Keratinocyte (primary cell): ENCODE measurements at regions not wholly inside any gene's neighbourhood (a gene's known extent, or its start where the extent isn't known, plus 50 kb on each side); places are given as distances from the start of the nearest gene placed in this dataset.

Source experiments
- DNase-seq: peaks from one replicate; pipeline ENCODE4 v3.0.0-alpha.2; 2011; ENCODE audit warnings: low read depth, missing footprints, low spot score
- FAIRE-seq: peaks from 2 replicates; lab custom pipeline; 2011; peaks lifted over from hg19 to GRCh38; lab: Jason Lieb, UNC
- H2AFZ ChIP-seq: 2 replicates; pipeline ENCODE4 v1.6.0; 2012; ENCODE audit warnings: low read length, control low read depth, inconsistent platforms; ENCODE audit not compliant: control insufficient read depth
- H3K27ac ChIP-seq: 2 replicates; pipeline ENCODE4 v1.5.1; 2011; ENCODE audit warnings: low read length; ENCODE audit not compliant: control insufficient read depth, insufficient read depth
- H3K27me3 ChIP-seq: 3 replicates; pipeline ENCODE4 v1.6.0; 2011; ENCODE audit warnings: low read length; ENCODE audit not compliant: control insufficient read depth, insufficient read depth; ENCODE audit errors: extremely low read depth
- H3K36me3 ChIP-seq, 2 experiments: 2 replicates in 1 of 2; 3 replicates in 1 of 2; pipeline ENCODE4 v1.5.1; 2011; ENCODE audit warnings: low read length in 2 of 2, mild to moderate bottlenecking in 1 of 2; ENCODE audit not compliant: control insufficient read depth in 2 of 2, insufficient read depth in 2 of 2; ENCODE audit errors: extremely low read depth in 1 of 2
- H3K4me1 ChIP-seq: 3 replicates; pipeline ENCODE4 v1.5.1; 2011; ENCODE audit warnings: low read length; ENCODE audit not compliant: control insufficient read depth, insufficient read depth; ENCODE audit errors: extremely low read depth
- H3K4me2 ChIP-seq: 3 replicates; pipeline ENCODE4 v1.6.0; 2011; ENCODE audit warnings: low read depth, low read length; ENCODE audit not compliant: control insufficient read depth, insufficient read depth; ENCODE audit errors: extremely low read depth
- H3K4me3 ChIP-seq, 3 experiments: fragments of 200-600 bp in 1 of 3; sonication (generic) in 1 of 3; 2 replicates in 2 of 3; 3 replicates in 1 of 3; pipeline ENCODE4 v1.5.1; 2011 to 2016; ENCODE audit warnings: low read length in 3 of 3, mild to moderate bottlenecking in 3 of 3, control low read depth in 2 of 3, inconsistent platforms in 1 of 3, low read depth in 1 of 3, mixed read lengths in 1 of 3, mixed run types in 1 of 3, moderate library complexity in 1 of 3; ENCODE audit not compliant: control insufficient read depth in 2 of 3, insufficient read depth in 2 of 3; ENCODE audit errors: extremely low read depth in 1 of 3
- H3K79me2 ChIP-seq: 2 replicates; pipeline ENCODE4 v1.6.0; 2012; ENCODE audit warnings: low read length; ENCODE audit not compliant: control insufficient read depth, insufficient read depth
- H3K9ac ChIP-seq: 3 replicates; pipeline ENCODE4 v1.6.0; 2011; ENCODE audit warnings: low read length; ENCODE audit not compliant: control insufficient read depth, insufficient read depth; ENCODE audit errors: extremely low read depth
- H3K9me1 ChIP-seq: 3 replicates; pipeline ENCODE4 v1.6.0; 2011; ENCODE audit warnings: low read length; ENCODE audit not compliant: control insufficient read depth, insufficient read depth; ENCODE audit errors: extremely low read depth
- H3K9me3 ChIP-seq: 2 replicates; pipeline ENCODE4 v1.5.1; 2012; ENCODE audit warnings: low read depth, low read length; ENCODE audit not compliant: control insufficient read depth
- H4K20me1 ChIP-seq: 3 replicates; pipeline ENCODE4 v1.6.0; 2011; ENCODE audit warnings: low read length; ENCODE audit not compliant: control insufficient read depth, insufficient read depth; ENCODE audit errors: extremely low read depth
- CTCF ChIP-seq, 3 experiments: IDR thresholded peaks in 1 of 3; conservative IDR thresholded peaks in 1 of 3; optimal IDR thresholded peaks in 1 of 3; 2 replicates in 2 of 3; 3 replicates in 1 of 3; pipeline versions ENCODE3 to v1.5.1; 2011; ENCODE audit warnings: low read length in 3 of 3, mild to moderate bottlenecking in 3 of 3, moderate library complexity in 2 of 3, control low read depth in 1 of 3, inconsistent platforms in 1 of 3; ENCODE audit not compliant: insufficient read depth in 2 of 3; ENCODE audit errors: extremely low read depth in 1 of 3
- EZH2 ChIP-seq: IDR thresholded peaks from one replicate; pipeline ENCODE4 v1.6.1; 2012; ENCODE audit warnings: inconsistent platforms, mild to moderate bottlenecking, low read length, moderate library complexity
- dilution Hi-C: fragments of 300-500 bp; cut with MboI; formaldehyde crosslinking; loops from one replicate; pipeline ENCODE4 v1.7.0; 2020; ENCODE audit warnings: low sequenced_read_pairs; ENCODE audit not compliant: extremely low pct_ligation_motif_present

GRCh38 chr22:49712195-49712791, 115.4 kb downstream of the BRD1 start:
- Histone ChIP-seq H4K20me1 (no peaks in the 10 kb centered on the region), H2AFZ (no peak overlapping the region), H3K9me1 (no peaks in the 10 kb centered on the region), H3K27ac (no peak overlapping the region), H3K4me1 (no peaks in the 10 kb centered on the region), H3K4me2 (no peak overlapping the region), H3K4me3 (no peak overlapping the region), H3K36me3 (no peaks in the 10 kb centered on the region), H3K9me3 (peaks cover 12% of the 10 kb centered on the region), H3K9ac (no peak overlapping the region), H3K27me3 (no peaks in the 10 kb centered on the region), H3K79me2 (no peaks in the 10 kb centered on the region)
- dilution Hi-C loops: no loop called here
- FAIRE-seq: no peak
- no peak for DNase-seq
- TF ChIP-seq CTCF (optimal IDR thresholded peaks at IDR 0.05 in 1 of 3, IDR thresholded peaks at IDR 0.05 in 1 of 3, conservative IDR thresholded peaks at IDR 0.05 in 1 of 3; ENCODE audit: extremely low read depth in 1 of 3, insufficient read depth in 2 of 3, low read length in 3 of 3): no peak
- no peak for TF ChIP-seq EZH2

GRCh38 chr22:49710746-49711145, 116.9 kb downstream of the BRD1 start:
- FAIRE-seq (no peak), DNase-seq (no peak)
- no peak overlapping the region for H3K27ac ChIP-seq
- no peaks in the 10 kb centered on the region for H3K36me3 ChIP-seq
- no peaks in the 10 kb centered on the region for H3K79me2 ChIP-seq
- TF ChIP-seq EZH2 (no peak), CTCF (optimal IDR thresholded peaks at IDR 0.05 in 1 of 3, IDR thresholded peaks at IDR 0.05 in 1 of 3, conservative IDR thresholded peaks at IDR 0.05 in 1 of 3; ENCODE audit: extremely low read depth in 1 of 3, insufficient read depth in 2 of 3, low read length in 3 of 3) (no peak)
- no peaks in the 10 kb centered on the region for H4K20me1 ChIP-seq
- no peak overlapping the region for H2AFZ ChIP-seq
- dilution Hi-C loops: no loop called here
- no peak overlapping the region for H3K4me3 ChIP-seq
- H3K4me1 ChIP-seq: no peaks in the 10 kb centered on the region
- no peak overlapping the region for H3K9ac ChIP-seq
- H3K9me1 ChIP-seq: no peaks in the 10 kb centered on the region
- H3K27me3 ChIP-seq: no peaks in the 10 kb centered on the region
- no peak overlapping the region for H3K4me2 ChIP-seq
- H3K9me3 ChIP-seq: peaks cover 7% of the 10 kb centered on the region
